IMR-90 (cell line): ENCODE measurements at regions not wholly inside any gene's neighbourhood (a gene's known extent, or its start where the extent isn't known, plus 50 kb on each side); places are given as distances from the start of the nearest gene placed in this dataset.

Experiments
- ATAC-seq: fragments of 200-7000 bp; cut with Tn5 transposase; 2 replicates; pipeline ENCODE4 v1.9.1; 2020; ENCODE audit warnings: low read depth, mild to moderate bottlenecking, moderate library complexity
- BruUV-seq: library from RNA; stranded (reverse); fragments of 400-500 nt; replicated peaks from 2 replicates; lab custom pipeline; 2021; lab: Mats Ljungman, UMichigan
- CTCF ChIA-PET: fragments of 300-600 bp; formaldehyde crosslinking; extraction: SDS; loops from one replicate; lab custom pipeline; 2021; ENCODE audit warnings: antibody characterized with exemption; lab: Yijun Ruan, JAX
- POLR2A ChIA-PET: fragments of 300-600 bp; sonication (Branson Sonifier 250); formaldehyde crosslinking; loops from one replicate; lab custom pipeline; 2022; ENCODE audit warnings: antibody characterized with exemption; ENCODE audit not compliant: unreplicated experiment; lab: Charles Lee
- DNase-seq: peaks from one replicate; pipeline ENCODE4 v3.0.0; 2013
- H2AFZ ChIP-seq: replicated peaks from 2 replicates; pipeline ENCODE3; 2013; ENCODE audit warnings: low read length, mild to moderate bottlenecking; ENCODE audit not compliant: poor library complexity
- H2AK5ac ChIP-seq: 2 replicates; pipeline ENCODE4 v1.6.1; 2013; ENCODE audit warnings: low read depth, low read length, inconsistent platforms
- H2AK9ac ChIP-seq: replicated peaks from 2 replicates; pipeline ENCODE3; 2013; ENCODE audit warnings: mild to moderate bottlenecking, low read depth, low read length, moderate library complexity; ENCODE audit not compliant: poor library complexity
- H2BK120ac ChIP-seq: 2 replicates; pipeline ENCODE4 v1.6.1; 2013; ENCODE audit warnings: low read depth, low read length, inconsistent platforms
- H2BK15ac ChIP-seq: 3 replicates; pipeline ENCODE4 v1.6.1; 2013; ENCODE audit warnings: low read depth, low read length, inconsistent platforms
- H2BK20ac ChIP-seq: 2 replicates; pipeline ENCODE4 v1.6.1; 2013; ENCODE audit warnings: low read depth, mild to moderate bottlenecking, inconsistent platforms, low read length, moderate library complexity
- H2BK5ac ChIP-seq: 2 replicates; pipeline ENCODE4 v1.6.1; 2013; ENCODE audit warnings: mild to moderate bottlenecking, low read depth, low read length, inconsistent platforms; ENCODE audit not compliant: poor library complexity, severe bottlenecking
- H3K14ac ChIP-seq: replicated peaks from 2 replicates; pipeline ENCODE4 v1.6.1; 2013; ENCODE audit warnings: low read depth, low read length, inconsistent platforms
- H3K18ac ChIP-seq: 2 replicates; pipeline ENCODE4 v1.6.1; 2013; ENCODE audit warnings: low read depth, low read length, control low read depth
- H3K23ac ChIP-seq: 2 replicates; pipeline ENCODE4 v1.6.1; 2013; ENCODE audit warnings: low read depth, low read length, inconsistent platforms
- H3K27ac ChIP-seq: 2 replicates; pipeline ENCODE4 v1.5.1; 2013; ENCODE audit warnings: mild to moderate bottlenecking, control low read depth, low read length; ENCODE audit not compliant: insufficient read depth
- H3K27me3 ChIP-seq: 2 replicates; pipeline ENCODE4 v1.6.1; 2013; ENCODE audit warnings: low read length; ENCODE audit not compliant: control insufficient read depth, insufficient read depth
- H3K36me3 ChIP-seq: 2 replicates; pipeline ENCODE4 v1.6.1; 2013; ENCODE audit warnings: low read length, mixed read lengths; ENCODE audit not compliant: control insufficient read depth, insufficient read depth
- H3K4ac ChIP-seq: 2 replicates; pipeline ENCODE4 v1.6.1; 2013; ENCODE audit warnings: low read depth, low read length, inconsistent platforms
- H3K4me1 ChIP-seq: 2 replicates; pipeline ENCODE4 v1.6.1; 2013; ENCODE audit warnings: low read length, mixed read lengths; ENCODE audit not compliant: control insufficient read depth, insufficient read depth
- H3K4me2 ChIP-seq: 2 replicates; pipeline ENCODE4 v1.6.1; 2013; ENCODE audit warnings: low read depth, mild to moderate bottlenecking, control low read depth, low read length, moderate library complexity
- H3K4me3 ChIP-seq: 2 replicates; pipeline ENCODE4 v1.5.1; 2013; ENCODE audit warnings: low read depth, mild to moderate bottlenecking, control low read depth, low read length, moderate library complexity; ENCODE audit not compliant: insufficient read depth
- H3K56ac ChIP-seq: 2 replicates; pipeline ENCODE4 v1.6.1; 2013; ENCODE audit warnings: low read length, inconsistent platforms; ENCODE audit not compliant: insufficient read depth; ENCODE audit errors: extremely low read depth
- H3K79me1 ChIP-seq, 2 experiments: 2 replicates each; pipeline ENCODE4 v1.6.1; 2013; ENCODE audit warnings: low read length in 2 of 2, inconsistent platforms in 1 of 2, low read depth in 1 of 2
- H3K9ac ChIP-seq: 2 replicates; pipeline ENCODE4 v1.6.1; 2013; ENCODE audit warnings: low read depth, low read length, control low read depth
- H3K9me1 ChIP-seq: 2 replicates; pipeline ENCODE4 v1.6.1; 2013; ENCODE audit warnings: low read length, inconsistent platforms; ENCODE audit not compliant: insufficient read depth
- H3K9me3 ChIP-seq: 2 replicates; pipeline ENCODE4 v1.6.1; 2013; ENCODE audit warnings: low read length; ENCODE audit not compliant: control insufficient read depth, insufficient read depth
- H4K20me1 ChIP-seq: 2 replicates; pipeline ENCODE4 v1.6.1; 2013; ENCODE audit warnings: low read length, inconsistent platforms; ENCODE audit not compliant: insufficient read depth
- H4K5ac ChIP-seq: 2 replicates; pipeline ENCODE4 v1.6.1; 2013; ENCODE audit warnings: mild to moderate bottlenecking, low read depth, low read length, control low read depth
- H4K8ac ChIP-seq, 2 experiments: 2 replicates each; pipeline ENCODE4 v1.6.1; 2013; ENCODE audit warnings: low read depth in 2 of 2, low read length in 2 of 2, control low read depth in 1 of 2, inconsistent platforms in 1 of 2
- H4K91ac ChIP-seq: 2 replicates; pipeline ENCODE4 v1.6.1; 2013; ENCODE audit warnings: low read depth, low read length, inconsistent platforms; ENCODE audit not compliant: insufficient read depth
- MAFK ChIP-seq: IDR thresholded peaks from 2 replicates; pipeline ENCODE4 v1.6.1; 2012; ENCODE audit warnings: low read depth, low read length, improper control_type of control experiment
- MAZ ChIP-seq: IDR thresholded peaks from 2 replicates; pipeline ENCODE4 v1.6.1; 2012; ENCODE audit warnings: low read depth, mild to moderate bottlenecking, low read length, improper control_type of control experiment, moderate library complexity, borderline replicate concordance
- NFE2L2 ChIP-seq: fragments of 150-350 bp; IDR thresholded peaks from 2 replicates; pipeline ENCODE4 v1.6.1; 2016; ENCODE audit warnings: low read depth, mild to moderate bottlenecking, low read length
- POLR2A ChIP-seq: IDR thresholded peaks from 2 replicates; pipeline ENCODE4 v1.6.1; 2012; ENCODE audit warnings: mild to moderate bottlenecking, low read depth, low read length
- RCOR1 ChIP-seq: IDR thresholded peaks from 2 replicates; pipeline ENCODE4 v1.6.1; 2012; ENCODE audit warnings: mild to moderate bottlenecking, low read length, improper control_type of control experiment; ENCODE audit not compliant: insufficient replicate concordance
- RFX5 ChIP-seq: IDR thresholded peaks from 2 replicates; pipeline ENCODE4 v1.8.0; 2012; ENCODE audit warnings: low read depth, mild to moderate bottlenecking, low read length, moderate library complexity
- SMC3 ChIP-seq: fragments of 150-350 bp; IDR thresholded peaks from 2 replicates; pipeline ENCODE4 v1.6.1; 2016; ENCODE audit warnings: low read depth, mild to moderate bottlenecking, antibody characterized with exemption, low read length, moderate library complexity
- WGBS, 2 experiments: methylation state at CpG; one replicate each; pipeline versions ENCODE4 v1.1.5 to v1.1.7; 2013; ENCODE audit warnings: missing lambda C conversion rate in 2 of 2; ENCODE audit not compliant: insufficient read length in 1 of 2; ENCODE audit errors: extremely low coverage in 2 of 2; 5-methylcytosine and 5-hydroxymethylcytosine counted together
- dilution Hi-C: fragments of 300-500 bp; cut with HindIII; formaldehyde crosslinking; loops from one replicate; pipeline ENCODE4 v1.14.3; 2018; ENCODE audit warnings: low sequenced_read_pairs; ENCODE audit not compliant: unreplicated experiment
- in situ Hi-C: fragments of 300-500 bp; cut with MboI; formaldehyde crosslinking; loops from 3 replicates; pipeline ENCODE4 v1.14.3; 2019; ENCODE audit warnings: low sequenced_read_pairs, inconsistent platforms, mixed read lengths
- intact Hi-C: fragments of 100-400 bp; cut with micrococcal nuclease; formaldehyde crosslinking; loops from 2 replicates; pipeline ENCODE4 v1.10.0; 2022
- TF ChIP-seq, protein P1 (sequence below): fragments of 150-350 bp; IDR thresholded peaks from 2 replicates; pipeline ENCODE4 v1.6.1; 2017; ENCODE audit warnings: mild to moderate bottlenecking, antibody characterized with exemption, low read length, low read depth

- H4K20me1 ChIP-seq: no peaks in the 10 kb centered on the region
- no peak overlapping the region for H2AK9ac ChIP-seq
- H3K4me3 ChIP-seq: no peak overlapping the region
- no peak overlapping the region for H2BK5ac ChIP-seq
- ChIA-PET POLR2A (no interaction called here), CTCF (no interaction called here)
- H2BK20ac ChIP-seq: no peak overlapping the region
- WGBS, 2 experiments: no CpG with 5 or more reads among the region's 2 CpGs
- no peak overlapping the region for H2BK15ac ChIP-seq
- no peak overlapping the region for H3K9ac ChIP-seq
- no peaks in the 10 kb centered on the region for H3K9me1 ChIP-seq
- in situ Hi-C loops (no loop called here), intact Hi-C loops (no loop called here), dilution Hi-C loops (no loop called here)
- BruUV-seq: no TSS peak
- H3K27ac ChIP-seq: no peak overlapping the region
- no peak overlapping the region for H4K8ac ChIP-seq
- H3K79me1 ChIP-seq: no peaks in the 10 kb centered on the region
- H2BK120ac ChIP-seq: no peak overlapping the region
- H3K4ac ChIP-seq: no peak overlapping the region
- no peaks in the 10 kb centered on the region for H3K36me3 ChIP-seq
- no peak overlapping the region for H3K4me2 ChIP-seq
- no peak overlapping the region for H4K91ac ChIP-seq
- no peaks in the 10 kb centered on the region for H3K4me1 ChIP-seq
- no peak for ATAC-seq
- no peak overlapping the region for H2AK5ac ChIP-seq
- no peak for DNase-seq
- H3K9me3 ChIP-seq: no peaks in the 10 kb centered on the region
- no peak overlapping the region for H3K18ac ChIP-seq
- TF ChIP-seq SMC3 (no peak), POLR2A (no peak), NFE2L2 (no peak), RCOR1 (no peak), MAFK (no peak), RFX5 (no peak), MAZ (no peak)
- TF ChIP-seq, protein P1, sequence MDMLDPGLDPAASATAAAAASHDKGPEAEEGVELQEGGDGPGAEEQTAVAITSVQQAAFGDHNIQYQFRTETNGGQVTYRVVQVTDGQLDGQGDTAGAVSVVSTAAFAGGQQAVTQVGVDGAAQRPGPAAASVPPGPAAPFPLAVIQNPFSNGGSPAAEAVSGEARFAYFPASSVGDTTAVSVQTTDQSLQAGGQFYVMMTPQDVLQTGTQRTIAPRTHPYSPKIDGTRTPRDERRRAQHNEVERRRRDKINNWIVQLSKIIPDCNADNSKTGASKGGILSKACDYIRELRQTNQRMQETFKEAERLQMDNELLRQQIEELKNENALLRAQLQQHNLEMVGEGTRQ: no peak
- H4K5ac ChIP-seq: no peak overlapping the region
- no peak overlapping the region for H3K23ac ChIP-seq
- H3K14ac ChIP-seq: no peak overlapping the region
- no peak overlapping the region for H3K56ac ChIP-seq
- no peaks in the 10 kb centered on the region for H3K27me3 ChIP-seq
- no peak overlapping the region for H2AFZ ChIP-seq
These were observed 306.5 kb downstream of the PLOD2 start for GRCh38 chr3:145854499-145854898.
